Cardiac muscle cell (in vitro differentiated cells and primary cell): ENCODE measurements at regions not wholly inside any gene's neighbourhood (a gene's known extent, or its start where the extent isn't known, plus 50 kb on each side); places are given as distances from the start of the nearest gene placed in this dataset.

Experiments
- DNase-seq, 2 donors: peaks; one replicate each; pipeline versions ENCODE4 v3.0.0 to v3.0.0-alpha.2; 2010 to 2017; ENCODE audit warnings: low read depth in 1 of 2, low spot score in 1 of 2
- H3K27ac ChIP-seq: fragments of 200-600 bp; sonication (generic); 2 replicates; pipeline ENCODE4 v1.5.1; 2016
- H3K27me3 ChIP-seq: fragments of 200-600 bp; sonication (generic); 2 replicates; pipeline ENCODE4 v1.6.0; 2016; ENCODE audit warnings: control low read depth
- H3K36me3 ChIP-seq: fragments of 200-600 bp; sonication (generic); 2 replicates; pipeline ENCODE4 v1.5.1; 2016; ENCODE audit warnings: control low read depth
- H3K4me1 ChIP-seq: fragments of 200-600 bp; sonication (generic); 2 replicates; pipeline ENCODE4 v1.8.1; 2017; ENCODE audit warnings: low read depth, mild to moderate bottlenecking, mixed run types
- H3K4me3 ChIP-seq: fragments of 200-600 bp; sonication (generic); 2 replicates; pipeline ENCODE4 v1.5.1; 2016; ENCODE audit warnings: mild to moderate bottlenecking
- H3K9me3 ChIP-seq: fragments of 200-600 bp; sonication (generic); 2 replicates; pipeline ENCODE4 v1.5.1; 2017; ENCODE audit warnings: low read depth, mild to moderate bottlenecking, control low read depth
- CTCF ChIP-seq: IDR thresholded peaks from 2 replicates; pipeline ENCODE4 v1.5.1; 2012; ENCODE audit warnings: low read depth, mild to moderate bottlenecking, low read length

- Histone ChIP-seq H3K4me1 (no peaks in the 10 kb centered on the region), H3K27me3 (no peaks in the 10 kb centered on the region), H3K36me3 (no peaks in the 10 kb centered on the region), H3K9me3 (no peaks in the 10 kb centered on the region), H3K27ac (no peak overlapping the region), H3K4me3 (no peak overlapping the region)
- TF ChIP-seq CTCF: no peak
- no peak for DNase-seq
These were observed 127.0 kb upstream of the CCDC54 start for GRCh38 chr3:107250221-107250620.

- Histone ChIP-seq H3K27me3 (no peaks in the 10 kb centered on the region), H3K4me1 (no peaks in the 10 kb centered on the region), H3K4me3 (no peak overlapping the region), H3K36me3 (no peaks in the 10 kb centered on the region), H3K9me3 (no peaks in the 10 kb centered on the region), H3K27ac (no peak overlapping the region)
- DNase-seq: no peak
- TF ChIP-seq CTCF: no peak
These were observed 125.4 kb upstream of the CCDC54 start for GRCh38 chr3:107251819-107252218.

DNA sequence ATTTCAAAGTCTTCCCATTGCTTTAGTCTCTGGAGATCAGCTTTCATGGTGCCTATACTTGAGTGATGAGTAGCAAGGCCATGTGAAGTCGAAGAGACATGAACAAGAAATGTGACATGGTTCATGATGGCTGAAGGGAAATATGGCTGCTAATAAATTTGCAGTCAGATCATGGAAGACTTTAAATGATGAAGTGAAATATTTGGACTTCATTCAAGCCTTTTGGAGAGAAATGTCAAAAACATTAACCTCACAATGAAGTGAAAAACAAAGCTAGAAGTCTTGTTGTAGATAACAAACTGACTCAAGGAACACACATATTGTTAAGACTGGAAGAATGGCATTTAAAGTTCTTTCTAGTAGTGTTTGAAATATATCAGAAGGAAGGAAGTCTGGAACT lies 120.3 kb upstream of the CCDC54 start:
- Histone ChIP-seq H3K9me3 (no peaks in the 10 kb centered on the region), H3K36me3 (no peaks in the 10 kb centered on the region), H3K4me1 (no peaks in the 10 kb centered on the region), H3K4me3 (no peak overlapping the region), H3K27me3 (no peaks in the 10 kb centered on the region), H3K27ac (no peak overlapping the region)
- no peak for TF ChIP-seq CTCF
- no peak for DNase-seq

- peak in 1 of 2 donors; percentile 40 for DNase-seq
- H3K9me3 ChIP-seq: no peaks in the 10 kb centered on the region
- no peak overlapping the region for H3K4me3 ChIP-seq
- H3K27ac ChIP-seq: no peak overlapping the region
- TF ChIP-seq CTCF: no peak
- no peaks in the 10 kb centered on the region for H3K36me3 ChIP-seq
- no peaks in the 10 kb centered on the region for H3K27me3 ChIP-seq
- no peaks in the 10 kb centered on the region for H3K4me1 ChIP-seq
These were observed 118.9 kb upstream of the CCDC54 start for GRCh38 chr3:107258300-107258699.

- no peaks in the 10 kb centered on the region for H3K4me1 ChIP-seq
- no peaks in the 10 kb centered on the region for H3K27me3 ChIP-seq
- H3K4me3 ChIP-seq: no peak overlapping the region
- H3K36me3 ChIP-seq: no peaks in the 10 kb centered on the region
- H3K9me3 ChIP-seq: no peaks in the 10 kb centered on the region
- DNase-seq: no peak
- no peak overlapping the region for H3K27ac ChIP-seq
- TF ChIP-seq CTCF: no peak
These were observed 117.0 kb upstream of the CCDC54 start for GRCh38 chr3:107260207-107260606.
